Tibial artery (tissue), 4 donors: ENCODE measurements at regions not wholly inside any gene's neighbourhood (a gene's known extent, or its start where the extent isn't known, plus 50 kb on each side); places are given as distances from the start of the nearest gene placed in this dataset.

Experiments used
- DNase-seq, 2 donors: peaks; one replicate each; pipeline ENCODE4 v3.0.0-alpha.2; 2019
- H3K27ac ChIP-seq, 2 donors: fragments of 200-600 bp; sonication (generic) in 1 of 2; 1 replicate in 1 of 2; 2 replicates in 1 of 2; pipeline ENCODE4 v1.5.1; 2018 to 2019; ENCODE audit warnings: mild to moderate bottlenecking in 1 of 2
- H3K27me3 ChIP-seq, 2 donors: fragments of 200-600 bp; sonication (generic) in 1 of 2; one replicate each; pipeline versions ENCODE4 v1.5.1 to v1.6.0; 2016 to 2019
- H3K36me3 ChIP-seq, 3 donors: fragments of 200-600 bp; sonication (generic) in 2 of 3; one replicate each; pipeline ENCODE4 v1.5.1; 2016 to 2019; ENCODE audit warnings: mild to moderate bottlenecking in 2 of 3
- H3K4me1 ChIP-seq, 4 donors: fragments of 200-600 bp; sonication (generic) in 2 of 4; 1 replicate in 3 of 4; 2 replicates in 1 of 4; pipeline ENCODE4 v1.5.1; 2016 to 2019
- H3K4me3 ChIP-seq, 2 donors: fragments of 200-600 bp; sonication (generic) in 1 of 2; 1 replicate in 1 of 2; 2 replicates in 1 of 2; pipeline ENCODE4 v1.5.1; 2018 to 2019; ENCODE audit warnings: mild to moderate bottlenecking in 2 of 2
- H3K9me3 ChIP-seq, 3 donors: fragments of 200-600 bp; sonication (generic) in 1 of 3; one replicate each; pipeline ENCODE4 v1.5.1; 2016 to 2019
- intact Hi-C: fragments of 100-400 bp; cut with DNase I; formaldehyde crosslinking; loops from one replicate; pipeline ENCODE4 v1.15.0; 2023; ENCODE audit warnings: low total_unique reads
- TF ChIP-seq, protein P1 (sequence below), 2 experiments: fragments of 200-600 bp in 1 of 2; fragments of 450-650 bp in 1 of 2; IDR thresholded peaks; one replicate each; pipeline ENCODE4 v1.5.1; 2017 to 2019; ENCODE audit warnings: antibody characterized with exemption in 2 of 2, mild to moderate bottlenecking in 1 of 2, moderate library complexity in 1 of 2

DNA sequence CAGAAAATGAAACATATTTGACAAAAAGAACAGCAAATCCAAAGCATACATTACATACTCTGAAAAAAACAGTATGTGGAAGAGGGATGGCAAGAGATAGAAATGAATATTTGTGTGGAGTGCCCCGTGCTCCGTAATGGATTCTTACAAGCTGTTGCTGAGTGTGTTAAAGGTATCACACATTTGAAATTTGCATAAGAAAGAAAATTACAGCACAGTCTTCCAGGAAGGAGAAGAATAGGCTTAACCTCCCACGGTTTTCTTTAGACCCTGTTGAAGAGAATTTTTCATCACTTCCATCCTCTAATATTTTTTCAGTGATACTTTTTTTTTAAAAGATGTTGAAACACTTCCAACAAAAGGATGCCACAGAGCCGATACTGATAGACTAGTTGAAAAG, 1489.4 kb downstream of the RAPGEF2 start:
- intact Hi-C loops = no loop called here
- Histone ChIP-seq H3K36me3 (no peaks in the 10 kb centered on the region), H3K27me3 (no peaks in the 10 kb centered on the region), H3K9me3 (no peaks in the 10 kb centered on the region), H3K4me3 (no peak overlapping the region), H3K27ac (no peak overlapping the region), H3K4me1 (no peaks in the 10 kb centered on the region)
- TF ChIP-seq, protein P1, sequence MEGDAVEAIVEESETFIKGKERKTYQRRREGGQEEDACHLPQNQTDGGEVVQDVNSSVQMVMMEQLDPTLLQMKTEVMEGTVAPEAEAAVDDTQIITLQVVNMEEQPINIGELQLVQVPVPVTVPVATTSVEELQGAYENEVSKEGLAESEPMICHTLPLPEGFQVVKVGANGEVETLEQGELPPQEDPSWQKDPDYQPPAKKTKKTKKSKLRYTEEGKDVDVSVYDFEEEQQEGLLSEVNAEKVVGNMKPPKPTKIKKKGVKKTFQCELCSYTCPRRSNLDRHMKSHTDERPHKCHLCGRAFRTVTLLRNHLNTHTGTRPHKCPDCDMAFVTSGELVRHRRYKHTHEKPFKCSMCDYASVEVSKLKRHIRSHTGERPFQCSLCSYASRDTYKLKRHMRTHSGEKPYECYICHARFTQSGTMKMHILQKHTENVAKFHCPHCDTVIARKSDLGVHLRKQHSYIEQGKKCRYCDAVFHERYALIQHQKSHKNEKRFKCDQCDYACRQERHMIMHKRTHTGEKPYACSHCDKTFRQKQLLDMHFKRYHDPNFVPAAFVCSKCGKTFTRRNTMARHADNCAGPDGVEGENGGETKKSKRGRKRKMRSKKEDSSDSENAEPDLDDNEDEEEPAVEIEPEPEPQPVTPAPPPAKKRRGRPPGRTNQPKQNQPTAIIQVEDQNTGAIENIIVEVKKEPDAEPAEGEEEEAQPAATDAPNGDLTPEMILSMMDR (IDR thresholded peaks at IDR 0.05) = no peak
- no peak for DNase-seq

DNA sequence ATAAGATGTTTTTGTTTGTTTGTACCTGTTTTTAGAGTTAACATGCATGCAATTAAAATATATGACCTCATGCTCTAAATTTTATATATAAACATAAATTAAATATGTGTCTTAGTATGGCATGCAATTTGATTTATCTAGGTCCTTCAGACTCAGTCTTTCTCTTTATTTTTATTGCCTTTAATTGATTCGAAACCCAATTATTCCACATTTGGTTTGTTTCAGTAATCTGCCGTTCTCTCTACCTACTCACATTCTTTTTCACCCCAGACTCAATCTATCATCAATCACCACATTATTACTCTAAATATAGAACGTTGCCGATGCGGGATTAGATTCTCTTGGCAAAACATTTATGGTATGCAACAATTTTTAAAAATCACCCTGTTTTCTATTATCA, 1492.8 kb downstream of the RAPGEF2 start:
- Histone ChIP-seq H3K4me1 (no peaks in the 10 kb centered on the region), H3K4me3 (no peak overlapping the region), H3K36me3 (no peaks in the 10 kb centered on the region), H3K9me3 (no peaks in the 10 kb centered on the region), H3K27me3 (no peaks in the 10 kb centered on the region), H3K27ac (no peak overlapping the region)
- intact Hi-C loops = no loop called here
- no peak for DNase-seq
- TF ChIP-seq, protein P1 (IDR thresholded peaks at IDR 0.05) = no peak

DNA sequence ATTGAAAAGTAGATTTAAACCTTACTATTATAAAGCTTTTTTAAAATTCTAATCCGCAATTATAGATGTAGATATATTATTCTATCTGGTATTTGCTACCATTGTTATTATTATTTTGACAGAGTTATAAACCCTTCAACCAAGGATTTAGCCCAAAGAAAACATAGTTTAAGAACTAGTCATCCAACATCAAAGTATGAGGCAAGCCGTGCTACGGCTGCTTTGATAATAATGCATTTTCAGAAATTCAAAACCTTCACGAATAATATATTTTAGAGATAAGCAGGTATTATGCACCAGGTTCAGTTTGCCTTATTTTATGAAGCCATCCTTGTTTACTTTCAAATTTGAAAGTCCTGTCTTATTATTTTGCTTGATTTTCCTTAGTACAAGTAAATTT, 1501.7 kb downstream of the RAPGEF2 start:
- no peaks in the 10 kb centered on the region for H3K4me1 ChIP-seq
- H3K9me3 ChIP-seq = no peaks in the 10 kb centered on the region
- no peaks in the 10 kb centered on the region for H3K27me3 ChIP-seq
- TF ChIP-seq, protein P1 (IDR thresholded peaks at IDR 0.05) = no peak
- no peak overlapping the region for H3K27ac ChIP-seq
- intact Hi-C loops = no loop called here
- no peak for DNase-seq
- no peaks in the 10 kb centered on the region for H3K36me3 ChIP-seq
- no peak overlapping the region for H3K4me3 ChIP-seq

DNA sequence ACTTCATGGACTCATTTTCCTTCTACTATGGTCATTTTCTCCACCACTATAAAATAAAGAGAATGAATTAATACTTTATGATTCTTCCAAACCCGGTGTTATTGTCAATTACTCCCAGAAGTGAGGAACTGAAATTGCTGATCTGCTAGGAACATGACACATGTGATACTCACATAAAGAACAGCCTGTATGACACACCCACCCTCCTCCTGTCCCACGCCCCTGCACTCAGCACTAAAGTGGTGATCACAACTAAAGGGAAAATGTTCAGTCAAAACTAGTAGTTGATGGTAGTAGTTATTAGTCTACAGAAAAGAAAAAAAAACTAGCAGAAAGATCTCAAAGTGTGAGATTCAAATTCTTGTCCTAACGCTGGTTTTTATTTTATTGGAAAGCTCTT, 1508.3 kb downstream of the RAPGEF2 start:
- Histone ChIP-seq H3K4me3 (no peak overlapping the region), H3K27me3 (no peaks in the 10 kb centered on the region), H3K36me3 (no peaks in the 10 kb centered on the region), H3K27ac (no peak overlapping the region), H3K4me1 (no peaks in the 10 kb centered on the region), H3K9me3 (no peaks in the 10 kb centered on the region)
- TF ChIP-seq, protein P1 (IDR thresholded peaks at IDR 0.05) = no peak
- intact Hi-C loops = no loop called here
- no peak for DNase-seq

DNA sequence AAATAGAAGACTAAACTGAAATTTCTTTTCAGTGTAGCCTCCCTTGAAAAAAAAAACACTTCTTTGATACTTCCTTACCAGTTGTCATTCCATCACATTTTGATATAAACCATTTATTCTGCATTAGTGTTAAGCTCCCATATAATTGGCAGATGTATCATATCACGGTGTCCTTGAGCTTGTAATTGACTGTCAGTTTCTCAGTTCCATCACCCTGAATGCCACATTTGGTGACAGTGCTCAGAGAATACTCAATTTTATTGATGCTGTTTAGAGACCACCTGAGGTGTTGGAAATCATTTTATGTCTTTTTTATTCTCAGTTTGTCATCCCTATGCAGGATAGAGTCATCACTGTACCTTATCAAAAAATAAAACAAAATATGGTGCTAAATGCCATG, 1528.2 kb downstream of the RAPGEF2 start:
- DNase-seq = no peak
- no peaks in the 10 kb centered on the region for H3K4me1 ChIP-seq
- TF ChIP-seq, protein P1 (IDR thresholded peaks at IDR 0.05) = no peak
- peaks cover 0 to 17% (median 0%) of the 10 kb centered on the region in 3 donors for H3K9me3 ChIP-seq
- no peak overlapping the region for H3K4me3 ChIP-seq
- H3K27ac ChIP-seq = no peak overlapping the region
- no peaks in the 10 kb centered on the region for H3K36me3 ChIP-seq
- intact Hi-C loops = no loop called here
- no peaks in the 10 kb centered on the region for H3K27me3 ChIP-seq

DNA sequence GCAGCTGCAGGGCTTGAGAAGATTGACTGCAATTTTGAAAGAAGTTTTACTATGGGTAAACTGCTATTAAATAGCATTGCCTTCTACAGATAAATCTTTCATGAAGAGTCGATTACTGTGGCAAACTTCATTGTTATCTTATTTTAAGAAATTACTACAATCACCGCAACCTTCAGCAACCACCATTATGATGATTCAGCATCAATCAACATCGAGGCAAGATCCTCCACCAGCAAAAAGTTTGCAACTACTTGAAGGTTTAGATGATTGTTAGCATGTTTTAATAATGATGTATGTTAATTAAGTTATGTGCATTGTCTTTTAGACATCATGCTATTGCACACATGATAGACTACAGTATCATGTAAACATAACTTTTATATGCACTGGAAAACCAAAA, 1511.0 kb downstream of the FSTL5 start:
- TF ChIP-seq, protein P1 (IDR thresholded peaks at IDR 0.05) = no peak
- Histone ChIP-seq H3K36me3 (no peaks in the 10 kb centered on the region), H3K27ac (no peak overlapping the region), H3K4me1 (no peaks in the 10 kb centered on the region), H3K9me3 (no peaks in the 10 kb centered on the region), H3K4me3 (no peak overlapping the region), H3K27me3 (no peaks in the 10 kb centered on the region)
- DNase-seq = no peak
- intact Hi-C loops = no loop called here
